ENCODE measurements at regions not wholly inside any gene's neighbourhood (a gene's known extent, or its start where the extent isn't known, plus 50 kb on each side); places are given as distances from the start of the nearest gene placed in this dataset.

DNA sequence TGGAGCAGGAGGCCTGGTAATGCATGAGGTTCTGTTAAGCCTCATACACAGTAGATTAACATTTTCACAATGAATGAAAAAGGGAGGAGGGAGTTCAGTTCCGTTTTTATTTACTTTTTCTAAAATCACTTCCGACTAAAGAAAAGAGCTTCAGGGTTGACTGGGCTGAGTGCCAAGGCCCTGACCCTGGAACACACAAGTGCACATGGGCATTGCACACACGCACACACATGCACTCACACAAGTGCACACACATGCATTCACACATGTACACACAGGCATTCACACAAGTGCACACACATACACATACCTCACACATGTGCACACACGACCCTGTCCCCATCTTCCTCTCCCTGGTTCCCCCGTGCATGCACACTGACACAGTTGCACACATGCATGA lies 303.3 kb downstream of the BRD1 start:
- TF ChIP-seq, protein P1, sequence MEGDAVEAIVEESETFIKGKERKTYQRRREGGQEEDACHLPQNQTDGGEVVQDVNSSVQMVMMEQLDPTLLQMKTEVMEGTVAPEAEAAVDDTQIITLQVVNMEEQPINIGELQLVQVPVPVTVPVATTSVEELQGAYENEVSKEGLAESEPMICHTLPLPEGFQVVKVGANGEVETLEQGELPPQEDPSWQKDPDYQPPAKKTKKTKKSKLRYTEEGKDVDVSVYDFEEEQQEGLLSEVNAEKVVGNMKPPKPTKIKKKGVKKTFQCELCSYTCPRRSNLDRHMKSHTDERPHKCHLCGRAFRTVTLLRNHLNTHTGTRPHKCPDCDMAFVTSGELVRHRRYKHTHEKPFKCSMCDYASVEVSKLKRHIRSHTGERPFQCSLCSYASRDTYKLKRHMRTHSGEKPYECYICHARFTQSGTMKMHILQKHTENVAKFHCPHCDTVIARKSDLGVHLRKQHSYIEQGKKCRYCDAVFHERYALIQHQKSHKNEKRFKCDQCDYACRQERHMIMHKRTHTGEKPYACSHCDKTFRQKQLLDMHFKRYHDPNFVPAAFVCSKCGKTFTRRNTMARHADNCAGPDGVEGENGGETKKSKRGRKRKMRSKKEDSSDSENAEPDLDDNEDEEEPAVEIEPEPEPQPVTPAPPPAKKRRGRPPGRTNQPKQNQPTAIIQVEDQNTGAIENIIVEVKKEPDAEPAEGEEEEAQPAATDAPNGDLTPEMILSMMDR (conservative IDR thresholded peaks at IDR 0.05; ENCODE audit: low read depth in 2 of 2): no peak
- TF ChIP-seq POLR2AphosphoS5 (IDR thresholded peaks at IDR 0.05; ENCODE audit: low read depth): no peak
- TF ChIP-seq EZH2phosphoT487 (IDR thresholded peaks at IDR 0.05; ENCODE audit: unreplicated experiment): no peak
- no peak for TF ChIP-seq EZH2 (IDR thresholded peaks at IDR 0.05; ENCODE audit: low read depth, unreplicated experiment)
- TF ChIP-seq JUNB (IDR thresholded peaks at IDR 0.05; ENCODE audit: unreplicated experiment): no peak

Measured in GM23338 (cell line).